K562 (cell line): ENCODE measurements at regions not wholly inside any gene's neighbourhood (a gene's known extent, or its start where the extent isn't known, plus 50 kb on each side); places are given as distances from the start of the nearest gene placed in this dataset.
"Not testable (repeated sequence)": the region's sequence is repeated elsewhere in the genome, so short reads cannot be mapped to it uniquely, and the experiment has no call there.

Experiments used
- ATAC-seq: fragments of 200-7000 bp; cut with Tn5 transposase; 3 replicates; pipeline ENCODE4 v1.9.1; 2020; ENCODE audit warnings: moderate library complexity
- BruUV-seq: library from RNA; stranded (reverse); fragments of 400-500 nt; replicated peaks from 2 replicates; lab custom pipeline; 2021; lab: Mats Ljungman, UMichigan
- CTCF ChIA-PET: fragments of 300-600 bp; formaldehyde crosslinking; extraction: SDS; loops from one replicate; lab custom pipeline; 2021; ENCODE audit warnings: low intra/inter-chr PET ratio; lab: Yijun Ruan, JAX
- POLR2A ChIA-PET: fragments of 300-600, 350-650 bp; sonication (Branson Sonifier 250); formaldehyde crosslinking; extraction: SDS; loops from one replicate; lab custom pipeline; 2021; ENCODE audit warnings: antibody characterized with exemption, inconsistent platforms; lab: Yijun Ruan, JAX
- DNase-seq, 4 experiments: peaks; one replicate each; pipeline versions ENCODE4 v3.0.0 to v3.0.0-alpha.2; 2011 to 2018; ENCODE audit warnings: low spot score in 3 of 4, mixed read lengths in 3 of 4; ENCODE audit errors: extremely low read depth in 1 of 4
- FAIRE-seq: peaks from 2 replicates; lab custom pipeline; 2011; peaks lifted over from hg19 to GRCh38; lab: Jason Lieb, UNC
- H2AFZ ChIP-seq: 2 replicates; pipeline ENCODE4 v1.6.0; 2011; ENCODE audit warnings: low read depth, low read length, control low read depth, inconsistent platforms
- H3K27ac ChIP-seq: fragments of 200-600 bp; 3 replicates; pipeline ENCODE4 v1.8.0; 2011; ENCODE audit warnings: low read depth, mild to moderate bottlenecking, control low read depth, inconsistent platforms, low read length, moderate library complexity, mixed read lengths; ENCODE audit errors: extremely low read depth
- H3K27me3 ChIP-seq, 2 experiments: fragments of 300-600 bp in 1 of 2; 2 replicates in 1 of 2; 3 replicates in 1 of 2; pipeline versions ENCODE4 v1.6.0 to v1.8.0; 2011; ENCODE audit warnings: inconsistent platforms in 2 of 2, low read length in 2 of 2, mild to moderate bottlenecking in 1 of 2, mixed read lengths in 1 of 2, moderate library complexity in 1 of 2; ENCODE audit not compliant: control insufficient read depth in 2 of 2, insufficient read depth in 2 of 2
- H3K36me3 ChIP-seq: fragments of 300-600 bp; 3 replicates; pipeline ENCODE4 v1.8.0; 2011; ENCODE audit warnings: mild to moderate bottlenecking, low read length, inconsistent platforms; ENCODE audit not compliant: control insufficient read depth, insufficient read depth
- H3K4me1 ChIP-seq, 2 experiments: fragments of 200-600 bp in 1 of 2; replicated peaks in 1 of 2; 2 replicates in 1 of 2; 3 replicates in 1 of 2; pipeline versions ENCODE4 v1.5.1 to v1.8.0; 2011; ENCODE audit warnings: inconsistent platforms in 2 of 2, low read length in 2 of 2, mild to moderate bottlenecking in 1 of 2, mixed read lengths in 1 of 2, moderate library complexity in 1 of 2; ENCODE audit not compliant: control insufficient read depth in 2 of 2, insufficient read depth in 2 of 2
- H3K4me2 ChIP-seq: 2 replicates; pipeline ENCODE4 v1.6.1; 2011; ENCODE audit warnings: low read length, control low read depth, inconsistent platforms, mixed read lengths; ENCODE audit not compliant: insufficient read depth
- H3K4me3 ChIP-seq: fragments of 200-600 bp; sonication (generic), shearing (Covaris generic); 2 replicates; pipeline ENCODE4 v1.5.1; 2016; ENCODE audit warnings: control low read depth, inconsistent platforms
- H3K79me2 ChIP-seq: fragments of 200-600 bp; 3 replicates; pipeline ENCODE4 v1.8.0; 2011; ENCODE audit warnings: low read length, inconsistent platforms; ENCODE audit not compliant: control insufficient read depth, insufficient read depth
- H3K9ac ChIP-seq, 2 experiments: 2 replicates each; pipeline versions ENCODE4 v1.6.0 to v1.6.1; 2011; ENCODE audit warnings: low read depth in 2 of 2, low read length in 2 of 2, control low read depth in 1 of 2, inconsistent platforms in 1 of 2, mild to moderate bottlenecking in 1 of 2, mixed read lengths in 1 of 2; ENCODE audit not compliant: insufficient read depth in 1 of 2
- H3K9me1 ChIP-seq: one replicate; pipeline ENCODE4 v1.6.0; 2011; ENCODE audit warnings: inconsistent platforms, mild to moderate bottlenecking, low read length, moderate library complexity; ENCODE audit not compliant: control insufficient read depth, insufficient read depth
- H3K9me3 ChIP-seq: replicated peaks from 2 replicates; pipeline ENCODE4 v1.5.1; 2011; ENCODE audit warnings: low read depth, low read length, inconsistent platforms; ENCODE audit not compliant: control insufficient read depth, insufficient read depth
- H4K20me1 ChIP-seq: replicated peaks from 2 replicates; pipeline ENCODE4 v1.6.1; 2011; ENCODE audit warnings: low read length, inconsistent platforms, mixed read lengths; ENCODE audit not compliant: control insufficient read depth, insufficient read depth
- ZNF133 ChIP-seq: fragments of 250-450 bp; sonication (Bioruptor Pico); IDR thresholded peaks from 2 replicates; pipeline ENCODE4 v1.4.0; 2020; ENCODE audit warnings: mild to moderate bottlenecking
- WGBS: fragments of 100-300 bp; shearing (Covaris generic); methylation state at CpG from one replicate; pipeline ENCODE4 v1.1.6; 2016; ENCODE audit warnings: low coverage, mixed read lengths; ENCODE audit not compliant: insufficient coverage; ENCODE audit errors: missing lambda C conversion rate; 5-methylcytosine and 5-hydroxymethylcytosine counted together
- in situ Hi-C: fragments of 300-500 bp; cut with MboI; formaldehyde crosslinking; loops from 4 replicates; pipeline ENCODE4 v1.15.0; 2018; ENCODE audit warnings: inconsistent platforms, mixed read lengths
- intact Hi-C: fragments of 100-400 bp; cut with micrococcal nuclease; formaldehyde crosslinking; loops from 2 replicates; pipeline ENCODE4 v1.14.2; 2022

GRCh38 chr9:119672763-119673162 is 303.5 kb upstream of the BRINP1 start:
- H3K4me2 ChIP-seq, in situ Hi-C loops, ATAC-seq, BruUV-seq, H3K36me3 ChIP-seq, H2AFZ ChIP-seq, H3K9ac ChIP-seq, CTCF ChIA-PET, H3K9me3 ChIP-seq, H3K27me3 ChIP-seq, DNase-seq, H3K79me2 ChIP-seq, H3K4me1 ChIP-seq, H4K20me1 ChIP-seq, FAIRE-seq, H3K9me1 ChIP-seq, POLR2A ChIA-PET, H3K4me3 ChIP-seq, H3K27ac ChIP-seq, intact Hi-C loops: not testable (repeated sequence)
- 0% methylated on average over 4 of the region's 4 CpGs for WGBS

- no peak for DNase-seq
- Histone ChIP-seq H3K9me1 (no peaks in the 10 kb centered on the region), H3K79me2 (no peaks in the 10 kb centered on the region), H3K4me1 (no peaks in the 10 kb centered on the region), H3K4me2 (no peak overlapping the region), H3K27me3 (no peaks in the 10 kb centered on the region), H3K36me3 (no peaks in the 10 kb centered on the region), H3K9me3 (no peaks in the 10 kb centered on the region), H3K27ac (no peak overlapping the region), H4K20me1 (no peaks in the 10 kb centered on the region), H3K9ac (no peak overlapping the region), H3K4me3 (no peak overlapping the region), H2AFZ (no peak overlapping the region)
- ChIA-PET CTCF (no interaction called here), POLR2A (no interaction called here)
- no peak for TF ChIP-seq ZNF133 (CRISPR knock-in tag)
- no peak for FAIRE-seq
- BruUV-seq: no TSS peak
- ATAC-seq: no peak
- intact Hi-C loops: no loop called here
- in situ Hi-C loops: no loop called here
- WGBS: 3% methylated on average over 2 of the region's 2 CpGs
Measured at GRCh38 chr9:119667916-119668315, 298.7 kb upstream of the BRINP1 start.
